Panc1 (cell line): ENCODE measurements at regions not wholly inside any gene's neighbourhood (a gene's known extent, or its start where the extent isn't known, plus 50 kb on each side); places are given as distances from the start of the nearest gene placed in this dataset.

Experiments
- ATAC-seq: fragments of 200-7000 bp; cut with Tn5 transposase; 2 replicates; pipeline ENCODE4 v1.9.1; 2020; ENCODE audit warnings: mild to moderate bottlenecking, moderate library complexity
- BruUV-seq: library from RNA; stranded (reverse); fragments of 400-500 nt; replicated peaks from 2 replicates; lab custom pipeline; 2021; lab: Mats Ljungman, UMichigan
- CTCF ChIA-PET: fragments of 300-600 bp; sonication (Branson Sonifier 250); formaldehyde crosslinking; loops from one replicate; lab custom pipeline; 2022; ENCODE audit warnings: antibody characterized with exemption; lab: Charles Lee
- POLR2A ChIA-PET: fragments of 300-600 bp; sonication (Branson Sonifier 250); formaldehyde crosslinking; loops from one replicate; lab custom pipeline; 2022; ENCODE audit warnings: antibody characterized with exemption; lab: Charles Lee
- DNase-seq: peaks from one replicate; pipeline ENCODE4 v3.0.0-alpha.2; 2010; ENCODE audit warnings: low read depth, low spot score
- H3K27ac ChIP-seq: 2 replicates; pipeline ENCODE4 v1.5.1; 2011; ENCODE audit warnings: mild to moderate bottlenecking, low read length, inconsistent platforms
- H3K27me3 ChIP-seq: fragments of 200-500 bp; sonication (Bioruptor generic); 2 replicates; pipeline ENCODE4 v1.6.0; 2014; ENCODE audit warnings: low read length, inconsistent platforms; ENCODE audit not compliant: control insufficient read depth, insufficient read depth
- H3K36me3 ChIP-seq: fragments of 200-500 bp; sonication (Bioruptor generic); 2 replicates; pipeline ENCODE4 v1.5.1; 2014; ENCODE audit warnings: inconsistent platforms, mild to moderate bottlenecking, low read length, moderate library complexity; ENCODE audit not compliant: control insufficient read depth, insufficient read depth
- H3K4me1 ChIP-seq: 2 replicates; pipeline ENCODE4 v1.5.1; 2011; ENCODE audit warnings: inconsistent platforms, mild to moderate bottlenecking, low read length, moderate library complexity; ENCODE audit not compliant: control insufficient read depth, insufficient read depth
- H3K4me3 ChIP-seq, 2 experiments: 2 replicates each; pipeline ENCODE4 v1.5.1; 2011 to 2012; ENCODE audit warnings: low read depth in 2 of 2, low read length in 2 of 2, mild to moderate bottlenecking in 2 of 2, inconsistent platforms in 1 of 2, moderate library complexity in 1 of 2
- H3K9me3 ChIP-seq: fragments of 200-500 bp; sonication (Bioruptor generic); 2 replicates; pipeline ENCODE4 v1.5.1; 2014; ENCODE audit warnings: low read depth, mild to moderate bottlenecking, inconsistent platforms, low read length, moderate library complexity; ENCODE audit not compliant: control insufficient read depth, insufficient read depth
- CTCF ChIP-seq: fragments of 450-650 bp; IDR thresholded peaks from 2 replicates; pipeline ENCODE4 v1.5.1; 2017; ENCODE audit warnings: mild to moderate bottlenecking
- POLR2AphosphoS5 ChIP-seq: IDR thresholded peaks from 2 replicates; pipeline ENCODE4 v1.6.1; 2012; ENCODE audit warnings: mild to moderate bottlenecking, low read depth, low read length, moderate library complexity
- SIN3A ChIP-seq: IDR thresholded peaks from 2 replicates; pipeline ENCODE4 v1.6.1; 2012; ENCODE audit warnings: low read depth, mild to moderate bottlenecking, low read length, moderate library complexity, borderline replicate concordance; ENCODE audit not compliant: insufficient read depth
- TCF7L2 ChIP-seq: IDR thresholded peaks from 2 replicates; pipeline ENCODE4 v1.6.1; 2011; ENCODE audit warnings: mild to moderate bottlenecking, low read depth, low read length, inconsistent platforms
- in situ Hi-C: cut with HindIII; loops from 2 replicates; pipeline ENCODE4 v1.10.0; 2016; ENCODE audit warnings: low sequenced_read_pairs, low pct_unique_long_range_greater_than_20kb
- intact Hi-C: fragments of 100-400 bp; cut with micrococcal nuclease; formaldehyde crosslinking; loops from one replicate; pipeline ENCODE4 v1.10.0; 2022; ENCODE audit not compliant: unreplicated experiment
- TF ChIP-seq, protein P1 (sequence below), 2 experiments: IDR thresholded peaks; 2 replicates each; pipeline ENCODE4 v1.6.1; 2011 to 2012; ENCODE audit warnings: low read depth in 2 of 2, control low read depth in 1 of 2, low read length in 1 of 2, mild to moderate bottlenecking in 1 of 2, moderate library complexity in 1 of 2; ENCODE audit not compliant: insufficient read depth in 1 of 2

DNA sequence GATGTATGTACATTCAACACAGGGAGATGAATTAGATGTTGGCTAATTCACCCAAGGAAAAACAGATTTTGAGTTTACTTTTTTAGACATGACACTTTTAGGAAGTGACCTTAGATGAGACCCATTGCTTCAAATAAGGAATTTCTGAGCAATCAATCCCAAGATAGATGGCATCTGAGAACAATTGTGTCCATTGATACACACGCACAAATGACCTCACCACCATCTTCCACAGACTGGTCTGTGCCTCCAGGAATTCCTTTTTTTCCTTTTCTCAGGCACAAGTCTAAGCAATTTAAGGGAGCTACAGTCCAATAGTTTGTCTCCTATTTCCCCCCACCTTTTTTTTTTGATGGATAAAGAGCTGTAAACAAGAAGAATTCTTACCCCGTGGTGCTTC, 265.3 kb downstream of the TBL1XR1 start:
- H3K27ac ChIP-seq, result no peak overlapping the region
- H3K27me3 ChIP-seq, result 0 out of 2 replicates have a peak, but pooled peaks cover 2% of the 10 kb centered on the region
- ATAC-seq, result no peak
- no peak for TF ChIP-seq SIN3A
- ChIA-PET POLR2A (no interaction called here), CTCF (no interaction called here)
- no peak for DNase-seq
- no peak overlapping the region for H3K4me3 ChIP-seq
- in situ Hi-C loops, result no loop called here
- H3K36me3 ChIP-seq, result no peaks in the 10 kb centered on the region
- intact Hi-C loops, result loop anchor here (10.0 kb wide), 1 partner anchor 257 kb away; no protein-coding TSS in a partner anchor
- BruUV-seq, result no TSS peak
- no peaks in the 10 kb centered on the region for H3K9me3 ChIP-seq
- no peaks in the 10 kb centered on the region for H3K4me1 ChIP-seq

- ChIA-PET CTCF (no interaction called here), POLR2A (no interaction called here)
- Histone ChIP-seq H3K4me3 (no peak overlapping the region), H3K4me1 (no peaks in the 10 kb centered on the region), H3K27me3 (0 out of 2 replicates have a peak, but pooled peaks cover 2% of the 10 kb centered on the region), H3K27ac (no peak overlapping the region), H3K9me3 (no peaks in the 10 kb centered on the region), H3K36me3 (no peaks in the 10 kb centered on the region)
- TF ChIP-seq CTCF (no peak), TCF7L2 (no peak), POLR2AphosphoS5 (no peak), SIN3A (no peak)
- TF ChIP-seq, protein P1, sequence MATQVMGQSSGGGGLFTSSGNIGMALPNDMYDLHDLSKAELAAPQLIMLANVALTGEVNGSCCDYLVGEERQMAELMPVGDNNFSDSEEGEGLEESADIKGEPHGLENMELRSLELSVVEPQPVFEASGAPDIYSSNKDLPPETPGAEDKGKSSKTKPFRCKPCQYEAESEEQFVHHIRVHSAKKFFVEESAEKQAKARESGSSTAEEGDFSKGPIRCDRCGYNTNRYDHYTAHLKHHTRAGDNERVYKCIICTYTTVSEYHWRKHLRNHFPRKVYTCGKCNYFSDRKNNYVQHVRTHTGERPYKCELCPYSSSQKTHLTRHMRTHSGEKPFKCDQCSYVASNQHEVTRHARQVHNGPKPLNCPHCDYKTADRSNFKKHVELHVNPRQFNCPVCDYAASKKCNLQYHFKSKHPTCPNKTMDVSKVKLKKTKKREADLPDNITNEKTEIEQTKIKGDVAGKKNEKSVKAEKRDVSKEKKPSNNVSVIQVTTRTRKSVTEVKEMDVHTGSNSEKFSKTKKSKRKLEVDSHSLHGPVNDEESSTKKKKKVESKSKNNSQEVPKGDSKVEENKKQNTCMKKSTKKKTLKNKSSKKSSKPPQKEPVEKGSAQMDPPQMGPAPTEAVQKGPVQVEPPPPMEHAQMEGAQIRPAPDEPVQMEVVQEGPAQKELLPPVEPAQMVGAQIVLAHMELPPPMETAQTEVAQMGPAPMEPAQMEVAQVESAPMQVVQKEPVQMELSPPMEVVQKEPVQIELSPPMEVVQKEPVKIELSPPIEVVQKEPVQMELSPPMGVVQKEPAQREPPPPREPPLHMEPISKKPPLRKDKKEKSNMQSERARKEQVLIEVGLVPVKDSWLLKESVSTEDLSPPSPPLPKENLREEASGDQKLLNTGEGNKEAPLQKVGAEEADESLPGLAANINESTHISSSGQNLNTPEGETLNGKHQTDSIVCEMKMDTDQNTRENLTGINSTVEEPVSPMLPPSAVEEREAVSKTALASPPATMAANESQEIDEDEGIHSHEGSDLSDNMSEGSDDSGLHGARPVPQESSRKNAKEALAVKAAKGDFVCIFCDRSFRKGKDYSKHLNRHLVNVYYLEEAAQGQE (IDR thresholded peaks at IDR 0.05; ENCODE audit: insufficient read depth in 1 of 2, low read depth in 2 of 2, low read length in 1 of 2), result no peak
- intact Hi-C loops (loop anchor here (10.0 kb wide), 1 partner anchor 256 kb away; no protein-coding TSS in a partner anchor), in situ Hi-C loops (no loop called here)
- DNase-seq (no peak), ATAC-seq (no peak)
- BruUV-seq, result no TSS peak
Observed at GRCh38 chr3:176930942-176931341, 266.3 kb downstream of the TBL1XR1 start.

DNA sequence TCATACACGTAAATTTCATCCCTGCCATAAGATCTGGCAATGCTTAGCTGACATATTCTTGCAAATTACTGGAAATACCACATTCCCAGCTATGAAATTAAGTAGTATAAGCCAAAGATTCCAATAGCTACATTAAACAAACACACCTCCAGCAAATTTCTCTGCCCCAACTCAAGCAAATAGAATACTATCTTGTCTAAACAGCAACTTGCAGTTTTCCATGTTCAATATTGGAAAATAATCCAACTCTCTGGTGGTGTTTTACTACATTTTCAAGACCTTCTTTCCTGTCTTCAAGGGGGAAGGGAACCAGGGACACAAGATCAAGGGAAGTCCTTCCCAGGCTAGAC, 268.7 kb downstream of the TBL1XR1 start:
- in situ Hi-C loops (no loop called here), intact Hi-C loops (no loop called here)
- CTCF ChIA-PET, result no interaction called here
- DNase-seq (no peak), ATAC-seq (no peak)
- H3K9me3 ChIP-seq, result no peaks in the 10 kb centered on the region
- H3K27me3 ChIP-seq, result 0 out of 2 replicates have a peak, but pooled peaks cover 2% of the 10 kb centered on the region
- H3K4me1 ChIP-seq, result no peaks in the 10 kb centered on the region
- no peak overlapping the region for H3K27ac ChIP-seq
- POLR2A ChIA-PET, result no interaction called here
- TF ChIP-seq SIN3A, result no peak
- no peak for TF ChIP-seq TCF7L2
- TF ChIP-seq, protein P1 (IDR thresholded peaks at IDR 0.05; ENCODE audit: insufficient read depth in 1 of 2, low read depth in 2 of 2, low read length in 1 of 2), result no peak
- no peak for TF ChIP-seq CTCF
- TF ChIP-seq POLR2AphosphoS5, result no peak
- BruUV-seq, result no TSS peak
- H3K4me3 ChIP-seq, result no peak overlapping the region
- no peaks in the 10 kb centered on the region for H3K36me3 ChIP-seq
